Cardiac muscle cell (in vitro differentiated cells and primary cell): ENCODE measurements at regions not wholly inside any gene's neighbourhood (a gene's known extent, or its start where the extent isn't known, plus 50 kb on each side); places are given as distances from the start of the nearest gene placed in this dataset.
A peak's percentile ranks its signal among the peaks of the same experiment; 100 is the strongest.

Source experiments
- DNase-seq, 2 donors: peaks; one replicate each; pipeline versions ENCODE4 v3.0.0 to v3.0.0-alpha.2; 2010 to 2017; ENCODE audit warnings: low read depth in 1 of 2, low spot score in 1 of 2
- H3K27ac ChIP-seq: fragments of 200-600 bp; sonication (generic); 2 replicates; pipeline ENCODE4 v1.5.1; 2016
- H3K27me3 ChIP-seq: fragments of 200-600 bp; sonication (generic); 2 replicates; pipeline ENCODE4 v1.6.0; 2016; ENCODE audit warnings: control low read depth
- H3K36me3 ChIP-seq: fragments of 200-600 bp; sonication (generic); 2 replicates; pipeline ENCODE4 v1.5.1; 2016; ENCODE audit warnings: control low read depth
- H3K4me1 ChIP-seq: fragments of 200-600 bp; sonication (generic); 2 replicates; pipeline ENCODE4 v1.8.1; 2017; ENCODE audit warnings: low read depth, mild to moderate bottlenecking, mixed run types
- H3K4me3 ChIP-seq: fragments of 200-600 bp; sonication (generic); 2 replicates; pipeline ENCODE4 v1.5.1; 2016; ENCODE audit warnings: mild to moderate bottlenecking
- H3K9me3 ChIP-seq: fragments of 200-600 bp; sonication (generic); 2 replicates; pipeline ENCODE4 v1.5.1; 2017; ENCODE audit warnings: low read depth, mild to moderate bottlenecking, control low read depth
- CTCF ChIP-seq: IDR thresholded peaks from 2 replicates; pipeline ENCODE4 v1.5.1; 2012; ENCODE audit warnings: low read depth, mild to moderate bottlenecking, low read length

GRCh38 chr5:158212237-158212636 is 353.3 kb upstream of the CLINT1 start:
- no peak for DNase-seq
- H3K4me1 ChIP-seq: no peaks in the 10 kb centered on the region
- no peak overlapping the region for H3K4me3 ChIP-seq
- TF ChIP-seq CTCF: no peak
- no peak overlapping the region for H3K27ac ChIP-seq
- no peaks in the 10 kb centered on the region for H3K27me3 ChIP-seq
- no peaks in the 10 kb centered on the region for H3K9me3 ChIP-seq
- H3K36me3 ChIP-seq: no peaks in the 10 kb centered on the region

GRCh38 chr5:158209219-158209908 is 350.4 kb upstream of the CLINT1 start:
- H3K27ac ChIP-seq: no peak overlapping the region
- no peak for TF ChIP-seq CTCF
- H3K9me3 ChIP-seq: no peaks in the 10 kb centered on the region
- no peaks in the 10 kb centered on the region for H3K27me3 ChIP-seq
- H3K4me1 ChIP-seq: no peaks in the 10 kb centered on the region
- H3K36me3 ChIP-seq: no peaks in the 10 kb centered on the region
- H3K4me3 ChIP-seq: no peak overlapping the region
- DNase-seq: no peak

- TF ChIP-seq CTCF: no peak
These were observed 348.8 kb upstream of the CLINT1 start for GRCh38 chr5:158207733-158208132.

GRCh38 chr5:158205992-158206391 is 347.0 kb upstream of the CLINT1 start:
- Histone ChIP-seq H3K9me3 (no peaks in the 10 kb centered on the region), H3K4me3 (no peak overlapping the region), H3K27ac (no peak overlapping the region), H3K36me3 (no peaks in the 10 kb centered on the region), H3K4me1 (no peaks in the 10 kb centered on the region), H3K27me3 (no peaks in the 10 kb centered on the region)
- TF ChIP-seq CTCF: no peak
- no peak for DNase-seq

More at GRCh38 chr5:158207733-158208132, 348.8 kb upstream of the CLINT1 start:
- Histone ChIP-seq H3K27me3 (no peaks in the 10 kb centered on the region), H3K4me1 (no peaks in the 10 kb centered on the region), H3K9me3 (no peaks in the 10 kb centered on the region), H3K36me3 (no peaks in the 10 kb centered on the region), H3K4me3 (no peak overlapping the region), H3K27ac (no peak overlapping the region)
- DNase-seq: no peak

GRCh38 chr5:158203261-158203660 is 344.3 kb upstream of the CLINT1 start:
- H3K4me1 ChIP-seq: no peaks in the 10 kb centered on the region
- peak in 1 of 2 donors; percentile 2 for DNase-seq
- H3K27me3 ChIP-seq: no peaks in the 10 kb centered on the region
- H3K27ac ChIP-seq: no peak overlapping the region
- H3K36me3 ChIP-seq: no peaks in the 10 kb centered on the region
- no peaks in the 10 kb centered on the region for H3K9me3 ChIP-seq
- H3K4me3 ChIP-seq: no peak overlapping the region
- TF ChIP-seq CTCF: no peak
